Adrenal gland (tissue), 9 donors: ENCODE measurements at regions not wholly inside any gene's neighbourhood (a gene's known extent, or its start where the extent isn't known, plus 50 kb on each side); places are given as distances from the start of the nearest gene placed in this dataset.

Experiments
- DNase-seq, 7 donors: peaks; one replicate each; pipeline ENCODE4 v3.0.0-alpha.2; 2019 to 2020
- H3K27ac ChIP-seq, 5 donors: fragments of 200-600 bp; sonication (generic) in 4 of 5; 1 replicate in 3 of 5; 2 replicates in 2 of 5; pipeline versions ENCODE4 v1.5.1 to v1.8.0; 2016 to 2020; ENCODE audit warnings: mild to moderate bottlenecking in 1 of 5
- H3K27me3 ChIP-seq: fragments of 200-600 bp; 2 replicates; pipeline ENCODE4 v1.8.0; 2021
- H3K36me3 ChIP-seq, 2 donors: fragments of 200-600 bp; replicated peaks in 1 of 2; 1 replicate in 1 of 2; 2 replicates in 1 of 2; pipeline versions ENCODE4 v1.5.1 to v1.8.0; 2018 to 2022
- H3K4me1 ChIP-seq, 2 donors: fragments of 200-600 bp; replicated peaks in 1 of 2; 1 replicate in 1 of 2; 2 replicates in 1 of 2; pipeline versions ENCODE4 v1.5.1 to v1.8.0; 2018 to 2021
- H3K4me3 ChIP-seq, 4 donors: fragments of 200-600 bp; sonication (generic) in 3 of 4; one replicate each; pipeline ENCODE4 v1.5.1; 2016 to 2018
- H3K9me3 ChIP-seq, 3 donors: fragments of 200-600 bp; sonication (generic) in 1 of 3; replicated peaks in 1 of 3; 1 replicate in 2 of 3; 2 replicates in 1 of 3; pipeline versions ENCODE4 v1.5.1 to v1.8.0; 2016 to 2021
- CTCF ChIP-seq, 6 experiments: fragments of 450-650 bp in 4 of 6; fragments of 200-600 bp in 2 of 6; sonication (generic) in 1 of 6; IDR thresholded peaks; 1 replicate in 5 of 6; 2 replicates in 1 of 6; pipeline versions ENCODE4 v1.5.1 to v1.8.0; 2016 to 2021; ENCODE audit warnings: antibody characterized with exemption in 6 of 6, mild to moderate bottlenecking in 2 of 6, moderate library complexity in 1 of 6
- POLR2A ChIP-seq, 2 donors: fragments of 450-650 bp; IDR thresholded peaks; one replicate each; pipeline ENCODE4 v1.6.1; 2017; ENCODE audit warnings: antibody characterized with exemption in 2 of 2, mild to moderate bottlenecking in 2 of 2, moderate library complexity in 1 of 2
- WGBS, 4 donors: extraction: QIAGEN DNeasy Blood & Tissue Kit in 2 of 4; methylation state at CpG; one replicate each; pipeline versions ENCODE4 v1.1.5 to v1.1.7; 2013 to 2017; 5-methylcytosine and 5-hydroxymethylcytosine counted together
- intact Hi-C, 2 donors: fragments of 100-400 bp; cut with DNase I; formaldehyde crosslinking; loops; one replicate each; pipeline versions ENCODE4 v1.14.1 to v1.15.0; 2022 to 2023
- donor health status: healthy with polysubstance abuse.
- donor health status: Bipolar disorder and iron deficiency.
- donor health status: DM: yes; HTN: yes; CAD: no.
- donor health status: DM: no; HTN: no; CAD: no.
- donor health status: DM: no; HTN: no; CAD: no.

- Histone ChIP-seq H3K4me3 (no peak overlapping the region), H3K27me3 (no peaks in the 10 kb centered on the region), H3K27ac (no peak overlapping the region), H3K36me3 (no peaks in the 10 kb centered on the region), H3K4me1 (no peaks in the 10 kb centered on the region), H3K9me3 (no peaks in the 10 kb centered on the region)
- intact Hi-C loops, result no loop called here
- DNase-seq, result no peak
- 58 to 72% (median 66%) methylated on average over 6 to 7 of the region's 7 CpGs for WGBS, 4 donors
- TF ChIP-seq CTCF (IDR thresholded peaks at IDR 0.05), result no peak
- no peak for TF ChIP-seq POLR2A (IDR thresholded peaks at IDR 0.05)
These were observed 265.5 kb upstream of the ATP10A start for GRCh38 chr15:26128611-26129140.

GRCh38 chr15:26126819-26127387 lies 263.8 kb upstream of the ATP10A start:
- Histone ChIP-seq H3K4me3 (no peak overlapping the region), H3K9me3 (no peaks in the 10 kb centered on the region), H3K27ac (no peak overlapping the region), H3K27me3 (no peaks in the 10 kb centered on the region), H3K36me3 (no peaks in the 10 kb centered on the region), H3K4me1 (no peaks in the 10 kb centered on the region)
- intact Hi-C loops, result no loop called here
- no peak for DNase-seq
- no peak for TF ChIP-seq CTCF (IDR thresholded peaks at IDR 0.05)
- no peak for TF ChIP-seq POLR2A (IDR thresholded peaks at IDR 0.05)
- WGBS, 4 donors, result 81 to 99% (median 86%) methylated on average over 3 of the region's 3 CpGs

GRCh38 chr15:26126070-26126469 lies 262.9 kb upstream of the ATP10A start:
- no peak overlapping the region for H3K27ac ChIP-seq
- H3K27me3 ChIP-seq, result no peaks in the 10 kb centered on the region
- no peaks in the 10 kb centered on the region for H3K9me3 ChIP-seq
- TF ChIP-seq CTCF (IDR thresholded peaks at IDR 0.05), result no peak
- no peak for TF ChIP-seq POLR2A (IDR thresholded peaks at IDR 0.05)
- H3K4me1 ChIP-seq, result no peaks in the 10 kb centered on the region
- no peak for DNase-seq
- 53 to 84% (median 59%) methylated on average over 3 to 6 of the region's 6 CpGs for WGBS, 4 donors
- intact Hi-C loops, result no loop called here
- H3K4me3 ChIP-seq, result no peak overlapping the region
- no peaks in the 10 kb centered on the region for H3K36me3 ChIP-seq

GRCh38 chr15:26125664-26126063 lies 262.5 kb upstream of the ATP10A start:
- H3K4me3 ChIP-seq, result no peak overlapping the region
- H3K27me3 ChIP-seq, result no peaks in the 10 kb centered on the region
- no peaks in the 10 kb centered on the region for H3K4me1 ChIP-seq
- WGBS, 4 donors, result 79 to 89% (median 86%) methylated on average over 8 to 12 of the region's 12 CpGs
- DNase-seq, result no peak
- no peaks in the 10 kb centered on the region for H3K36me3 ChIP-seq
- intact Hi-C loops, result no loop called here
- TF ChIP-seq POLR2A (IDR thresholded peaks at IDR 0.05) (no peak), CTCF (IDR thresholded peaks at IDR 0.05) (no peak)
- no peak overlapping the region for H3K27ac ChIP-seq
- no peaks in the 10 kb centered on the region for H3K9me3 ChIP-seq
